Spleen (tissue), 11 donors: ENCODE measurements at regions not wholly inside any gene's neighbourhood (a gene's known extent, or its start where the extent isn't known, plus 50 kb on each side); places are given as distances from the start of the nearest gene placed in this dataset.

ENCODE experiments used
- DNase-seq: peaks from one replicate; pipeline ENCODE4 v3.0.0-alpha.2; 2020
- H3K27ac ChIP-seq, 8 donors: fragments of 200-600 bp; sonication (generic) in 7 of 8; 1 replicate in 4 of 8; 2 replicates in 4 of 8; pipeline versions ENCODE4 v1.5.0 to v1.8.0; 2016 to 2021; ENCODE audit warnings: inconsistent platforms in 4 of 8, mild to moderate bottlenecking in 4 of 8, moderate library complexity in 1 of 8
- H3K27me3 ChIP-seq, 7 donors: fragments of 200-600 bp; sonication (generic) in 6 of 7; replicated peaks in 1 of 7; 1 replicate in 4 of 7; 2 replicates in 3 of 7; pipeline versions ENCODE4 v1.5.0 to v1.8.0; 2016 to 2021; ENCODE audit warnings: inconsistent platforms in 3 of 7, mild to moderate bottlenecking in 1 of 7
- H3K36me3 ChIP-seq, 6 donors: fragments of 200-600 bp; sonication (generic) in 5 of 6; 1 replicate in 4 of 6; 2 replicates in 2 of 6; pipeline versions ENCODE4 v1.5.0 to v1.8.0; 2016 to 2021; ENCODE audit warnings: inconsistent platforms in 2 of 6
- H3K4me1 ChIP-seq, 6 donors: fragments of 200-600 bp; sonication (generic) in 5 of 6; 1 replicate in 3 of 6; 2 replicates in 3 of 6; pipeline versions ENCODE4 v1.5.0 to v1.8.0; 2016 to 2021; ENCODE audit warnings: inconsistent platforms in 3 of 6
- H3K4me3 ChIP-seq, 8 donors: fragments of 200-600 bp; sonication (generic) in 7 of 8; 1 replicate in 4 of 8; 2 replicates in 4 of 8; pipeline versions ENCODE4 v1.5.0 to v1.8.0; 2016 to 2021; ENCODE audit warnings: inconsistent platforms in 4 of 8, mild to moderate bottlenecking in 4 of 8, moderate library complexity in 2 of 8
- H3K9me3 ChIP-seq, 8 donors: fragments of 200-600 bp; sonication (generic) in 7 of 8; 1 replicate in 4 of 8; 2 replicates in 4 of 8; pipeline versions ENCODE4 v1.5.0 to v1.8.0; 2016 to 2021; ENCODE audit warnings: inconsistent platforms in 4 of 8
- CTCF ChIP-seq, 11 experiments: fragments of 200-600 bp in 7 of 11; fragments of 450-650 bp in 4 of 11; sonication (generic) in 4 of 11; IDR thresholded peaks in 8 of 11; conservative IDR thresholded peaks in 3 of 11; 1 replicate in 7 of 11; 2 replicates in 4 of 11; pipeline versions ENCODE4 v1.4.0 to v1.8.0; 2016 to 2021; ENCODE audit warnings: antibody characterized with exemption in 11 of 11, inconsistent platforms in 4 of 11, mild to moderate bottlenecking in 1 of 11
- POLR2A ChIP-seq, 3 donors: fragments of 450-650 bp; IDR thresholded peaks; one replicate each; pipeline ENCODE4 v1.5.1; 2017; ENCODE audit warnings: antibody characterized with exemption in 3 of 3, mild to moderate bottlenecking in 1 of 3
- POLR2AphosphoS5 ChIP-seq, 3 donors: sonication (generic); formaldehyde crosslinking; IDR thresholded peaks; one replicate each; pipeline ENCODE4 v1.5.1; 2017; ENCODE audit warnings: antibody characterized with exemption in 3 of 3
- WGBS, 5 donors: extraction: QIAGEN DNeasy Blood & Tissue Kit in 3 of 5; methylation state at CpG; one replicate each; pipeline versions ENCODE4 v1.1.5 to v1.1.7; 2013 to 2018; 5-methylcytosine and 5-hydroxymethylcytosine counted together
- intact Hi-C: fragments of 100-400 bp; cut with DNase I; formaldehyde crosslinking; loops from one replicate; pipeline ENCODE4 v1.15.0; 2023; ENCODE audit warnings: low total_unique reads
- donor health status: healthy with polysubstance abuse.
- donor health status: DM: no; HTN: no; CAD: no; lungs with moderate emphysema.
- donor health status: DM: no; HTN: no; CAD: no.
- donor health status: Bipolar disorder and iron deficiency.
- donor health status: healthy.
- donor health status: DM: no; HTN: no; CAD: no.
- donor health status: DM: yes; HTN: yes; CAD: no.

DNA sequence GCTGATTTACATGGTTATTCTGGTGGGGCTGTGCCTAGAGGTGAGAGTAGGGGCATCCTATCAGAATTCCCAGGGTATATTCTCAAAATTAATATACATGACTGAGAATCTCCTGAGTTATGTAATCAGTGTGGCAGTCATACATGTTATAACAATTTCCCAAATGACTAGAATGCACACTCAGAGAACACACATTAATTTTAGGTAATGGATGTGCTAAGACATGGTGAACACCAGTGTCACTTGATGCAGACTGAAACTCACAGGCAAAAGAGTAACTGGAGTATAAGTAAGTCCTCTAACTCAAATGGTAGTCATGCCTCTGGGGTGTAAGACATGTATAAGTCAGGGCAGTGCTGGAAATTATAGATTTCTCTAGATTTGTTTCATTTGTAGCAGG lies 1198.4 kb upstream of the CITED2 start:
- no peak overlapping the region for H3K27ac ChIP-seq
- DNase-seq = no peak
- H3K27me3 ChIP-seq = no peaks in the 10 kb centered on the region
- no peak for TF ChIP-seq CTCF (IDR thresholded peaks at IDR 0.05 in 8 of 11, conservative IDR thresholded peaks at IDR 0.05 in 3 of 11)
- no peak for TF ChIP-seq POLR2A (IDR thresholded peaks at IDR 0.05)
- TF ChIP-seq POLR2AphosphoS5 (IDR thresholded peaks at IDR 0.05) = no peak
- H3K36me3 ChIP-seq = no peaks in the 10 kb centered on the region
- intact Hi-C loops = no loop called here
- no peaks in the 10 kb centered on the region for H3K9me3 ChIP-seq
- peaks cover 0 to 4% (median 0%) of the 10 kb centered on the region in 6 donors for H3K4me1 ChIP-seq
- H3K4me3 ChIP-seq = no peak overlapping the region

- intact Hi-C loops = no loop called here
- Histone ChIP-seq H3K9me3 (no peaks in the 10 kb centered on the region), H3K36me3 (no peaks in the 10 kb centered on the region), H3K27me3 (no peaks in the 10 kb centered on the region), H3K4me3 (no peak overlapping the region), H3K27ac (no peak overlapping the region), H3K4me1 (peaks cover 0 to 4% (median 0%) of the 10 kb centered on the region in 6 donors)
- 8 to 20% (median 11%) methylated on average over 3 of the region's 3 CpGs for WGBS, 5 donors
- TF ChIP-seq POLR2A (IDR thresholded peaks at IDR 0.05) (no peak), POLR2AphosphoS5 (IDR thresholded peaks at IDR 0.05) (no peak), CTCF (IDR thresholded peaks at IDR 0.05 in 8 of 11, conservative IDR thresholded peaks at IDR 0.05 in 3 of 11) (no peak)
- DNase-seq = no peak
These were observed 1197.7 kb upstream of the CITED2 start for GRCh38 chr6:140572129-140572528.

DNA sequence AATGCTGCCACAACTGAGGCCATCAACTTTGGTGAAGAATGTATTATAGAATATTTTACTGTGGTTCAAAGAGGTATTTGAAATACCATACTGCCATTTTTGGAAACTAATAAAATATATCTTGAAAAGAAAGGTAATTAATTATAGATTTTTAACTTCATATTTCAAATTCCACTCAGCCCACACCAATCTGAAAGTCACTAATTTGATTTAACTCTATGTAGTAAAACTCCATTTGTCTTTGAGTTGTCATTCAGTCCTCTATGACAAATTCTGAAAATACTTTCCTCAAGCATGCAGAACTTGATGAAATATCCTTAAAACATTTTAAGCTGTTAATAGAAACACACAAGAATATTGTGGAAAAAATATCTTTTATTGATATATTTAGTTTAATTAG lies 1196.7 kb upstream of the CITED2 start:
- no peaks in the 10 kb centered on the region for H3K36me3 ChIP-seq
- H3K27me3 ChIP-seq = no peaks in the 10 kb centered on the region
- no peak overlapping the region for H3K27ac ChIP-seq
- intact Hi-C loops = no loop called here
- no peaks in the 10 kb centered on the region for H3K9me3 ChIP-seq
- no peak overlapping the region for H3K4me3 ChIP-seq
- no peak for TF ChIP-seq CTCF (IDR thresholded peaks at IDR 0.05 in 8 of 11, conservative IDR thresholded peaks at IDR 0.05 in 3 of 11)
- no peak for TF ChIP-seq POLR2AphosphoS5 (IDR thresholded peaks at IDR 0.05)
- no peak for TF ChIP-seq POLR2A (IDR thresholded peaks at IDR 0.05)
- peaks cover 0 to 4% (median 0%) of the 10 kb centered on the region in 6 donors for H3K4me1 ChIP-seq
- no peak for DNase-seq

- WGBS, 5 donors = 67 to 85% (median 80%) methylated on average over 2 of the region's 2 CpGs
- TF ChIP-seq POLR2AphosphoS5 (IDR thresholded peaks at IDR 0.05) = no peak
- TF ChIP-seq POLR2A (IDR thresholded peaks at IDR 0.05) = no peak
- no peak for TF ChIP-seq CTCF (IDR thresholded peaks at IDR 0.05 in 8 of 11, conservative IDR thresholded peaks at IDR 0.05 in 3 of 11)
These were observed 1193.0 kb upstream of the CITED2 start for GRCh38 chr6:140567466-140567865.

More at GRCh38 chr6:140567466-140567865, 1193.0 kb upstream of the CITED2 start:
- H3K4me3 ChIP-seq = no peak overlapping the region
- no peaks in the 10 kb centered on the region for H3K27me3 ChIP-seq
- no peaks in the 10 kb centered on the region for H3K36me3 ChIP-seq
- peaks cover 0 to 4% (median 0%) of the 10 kb centered on the region in 6 donors for H3K4me1 ChIP-seq
- H3K27ac ChIP-seq = no peak overlapping the region
- intact Hi-C loops = no loop called here
- no peaks in the 10 kb centered on the region for H3K9me3 ChIP-seq
- DNase-seq = no peak
